ENCODE measurements at regions not wholly inside any gene's neighbourhood (a gene's known extent, or its start where the extent isn't known, plus 50 kb on each side); places are given as distances from the start of the nearest gene placed in this dataset.
A peak's percentile ranks its signal among the peaks of the same experiment; 100 is the strongest.

GRCh38 chr1:81349194-81349965 is 451.4 kb upstream of the ADGRL2 start:
- no peak for DNase-seq (ENCODE audit: low spot score)

GRCh38 chr1:81345110-81345509 is 455.6 kb upstream of the ADGRL2 start:
- DNase-seq (ENCODE audit: low spot score) = no peak
- FAIRE-seq = no peak

More at GRCh38 chr1:81349194-81349965, 451.4 kb upstream of the ADGRL2 start:
- FAIRE-seq = no peak

- no peak for FAIRE-seq
- DNase-seq (ENCODE audit: low spot score) = no peak
Observed at GRCh38 chr1:81340239-81340638, 460.5 kb upstream of the ADGRL2 start.

- DNase-seq (ENCODE audit: low spot score) = no peak
- FAIRE-seq = no peak
Observed at GRCh38 chr1:81337226-81337625, 463.5 kb upstream of the ADGRL2 start.

- FAIRE-seq = no peak
- no peak for DNase-seq (ENCODE audit: low spot score)
Observed at GRCh38 chr1:81335876-81336275, 464.9 kb upstream of the ADGRL2 start.

GRCh38 chr1:81330521-81330920 is 470.2 kb upstream of the ADGRL2 start:
- no peak for FAIRE-seq
- DNase-seq (ENCODE audit: low spot score) = no peak

GRCh38 chr1:81330111-81330510 is 470.6 kb upstream of the ADGRL2 start:
- DNase-seq (ENCODE audit: low spot score) (no peak), FAIRE-seq (no peak)

- DNase-seq (ENCODE audit: low spot score) = no peak
Observed at GRCh38 chr1:81329041-81329440, 471.7 kb upstream of the ADGRL2 start.

GRCh38 chr1:81327743-81328142 is 473.0 kb upstream of the ADGRL2 start:
- FAIRE-seq (no peak), DNase-seq (ENCODE audit: low spot score) (no peak)

More at GRCh38 chr1:81329041-81329440, 471.7 kb upstream of the ADGRL2 start:
- FAIRE-seq = no peak

- DNase-seq (ENCODE audit: low spot score) (no peak), FAIRE-seq (no peak)
Observed at GRCh38 chr1:81327103-81327710, 473.5 kb upstream of the ADGRL2 start.

- no peak for FAIRE-seq
Observed at GRCh38 chr1:81326212-81326611, 474.5 kb upstream of the ADGRL2 start.

GRCh38 chr1:81325397-81325796 is 475.3 kb upstream of the ADGRL2 start:
- FAIRE-seq (no peak), DNase-seq (ENCODE audit: low spot score) (no peak)

More at GRCh38 chr1:81326212-81326611, 474.5 kb upstream of the ADGRL2 start:
- no peak for DNase-seq (ENCODE audit: low spot score)

- DNase-seq (ENCODE audit: low spot score) (no peak), FAIRE-seq (no peak)
Observed at GRCh38 chr1:81323862-81324261, 476.9 kb upstream of the ADGRL2 start.

- FAIRE-seq (no peak), DNase-seq (ENCODE audit: low spot score) (no peak)
Observed at GRCh38 chr1:81317191-81317590, 483.5 kb upstream of the ADGRL2 start.

- no peak for DNase-seq (ENCODE audit: low spot score)
- FAIRE-seq = no peak
Observed at GRCh38 chr1:81314513-81315233, 486.1 kb upstream of the ADGRL2 start.

GRCh38 chr1:81313289-81313688 is 487.4 kb upstream of the ADGRL2 start:
- FAIRE-seq (no peak), DNase-seq (ENCODE audit: low spot score) (no peak)

- no peak for FAIRE-seq
- DNase-seq (ENCODE audit: low spot score) = no peak
Observed at GRCh38 chr1:81312272-81312754, 488.4 kb upstream of the ADGRL2 start.

GRCh38 chr1:81310250-81310649 is 490.5 kb upstream of the ADGRL2 start:
- DNase-seq (ENCODE audit: low spot score) (no peak), FAIRE-seq (no peak)

- FAIRE-seq (no peak), DNase-seq (ENCODE audit: low spot score) (no peak)
Observed at GRCh38 chr1:81308191-81308590, 492.5 kb upstream of the ADGRL2 start.

- FAIRE-seq (no peak), DNase-seq (ENCODE audit: low spot score) (no peak)
Observed at GRCh38 chr1:81307786-81308185, 492.9 kb upstream of the ADGRL2 start.

- FAIRE-seq (no peak), DNase-seq (ENCODE audit: low spot score) (no peak)
Observed at GRCh38 chr1:81305997-81306452, 494.7 kb upstream of the ADGRL2 start.

- FAIRE-seq = no peak
Observed at GRCh38 chr1:81304187-81304586, 496.5 kb upstream of the ADGRL2 start.

More at GRCh38 chr1:81304187-81304586, 496.5 kb upstream of the ADGRL2 start:
- DNase-seq (ENCODE audit: low spot score) = peak; percentile 54

All from urothelium cell line (cell line).